ENCODE measurements at regions not wholly inside any gene's neighbourhood (a gene's known extent, or its start where the extent isn't known, plus 50 kb on each side); places are given as distances from the start of the nearest gene placed in this dataset.

- H3K4me3 ChIP-seq (ENCODE audit: control insufficient read depth, low read depth, low read length): no peak overlapping the region
- no peak for DNase-seq (ENCODE audit: low read depth)
- TF ChIP-seq CTCF (IDR thresholded peaks at IDR 0.05; ENCODE audit: control insufficient read depth, insufficient read depth, low read depth, low read length, missing control alignments): no peak
These were observed 702.2 kb upstream of the NRXN1 start for GRCh38 chr2:51734115-51734514.

GRCh38 chr2:51723691-51724090 lies 691.8 kb upstream of the NRXN1 start:
- TF ChIP-seq CTCF (IDR thresholded peaks at IDR 0.05; ENCODE audit: control insufficient read depth, insufficient read depth, low read depth, low read length, missing control alignments): no peak
- H3K4me3 ChIP-seq (ENCODE audit: control insufficient read depth, low read depth, low read length): no peak overlapping the region
- DNase-seq (ENCODE audit: low read depth): no peak

GRCh38 chr2:51722311-51722710 lies 690.4 kb upstream of the NRXN1 start:
- TF ChIP-seq CTCF (IDR thresholded peaks at IDR 0.05; ENCODE audit: control insufficient read depth, insufficient read depth, low read depth, low read length, missing control alignments): no peak
- H3K4me3 ChIP-seq (ENCODE audit: control insufficient read depth, low read depth, low read length): no peak overlapping the region
- DNase-seq (ENCODE audit: low read depth): no peak

GRCh38 chr2:51720826-51721225 lies 688.9 kb upstream of the NRXN1 start:
- no peak for DNase-seq (ENCODE audit: low read depth)
- H3K4me3 ChIP-seq (ENCODE audit: control insufficient read depth, low read depth, low read length): no peak overlapping the region
- TF ChIP-seq CTCF (IDR thresholded peaks at IDR 0.05; ENCODE audit: control insufficient read depth, insufficient read depth, low read depth, low read length, missing control alignments): no peak

- no peak overlapping the region for H3K4me3 ChIP-seq (ENCODE audit: control insufficient read depth, low read depth, low read length)
- no peak for DNase-seq (ENCODE audit: low read depth)
- no peak for TF ChIP-seq CTCF (IDR thresholded peaks at IDR 0.05; ENCODE audit: control insufficient read depth, insufficient read depth, low read depth, low read length, missing control alignments)
These were observed 686.9 kb upstream of the NRXN1 start for GRCh38 chr2:51718881-51719280.

- H3K4me3 ChIP-seq (ENCODE audit: control insufficient read depth, low read depth, low read length): no peak overlapping the region
- no peak for DNase-seq (ENCODE audit: low read depth)
- TF ChIP-seq CTCF (IDR thresholded peaks at IDR 0.05; ENCODE audit: control insufficient read depth, insufficient read depth, low read depth, low read length, missing control alignments): no peak
These were observed 685.4 kb upstream of the NRXN1 start for GRCh38 chr2:51717312-51717711.

GRCh38 chr2:51711766-51712165 lies 679.8 kb upstream of the NRXN1 start:
- H3K4me3 ChIP-seq (ENCODE audit: control insufficient read depth, low read depth, low read length): no peak overlapping the region
- no peak for DNase-seq (ENCODE audit: low read depth)

More at GRCh38 chr2:51711766-51712165, 679.8 kb upstream of the NRXN1 start:
- no peak for TF ChIP-seq CTCF (IDR thresholded peaks at IDR 0.05; ENCODE audit: control insufficient read depth, insufficient read depth, low read depth, low read length, missing control alignments)
